Fibroblast of lung (primary cell): ENCODE measurements at regions not wholly inside any gene's neighbourhood (a gene's known extent, or its start where the extent isn't known, plus 50 kb on each side); places are given as distances from the start of the nearest gene placed in this dataset.

Experiments
- DNase-seq, 2 donors: peaks; one replicate each; pipeline versions ENCODE4 v3.0.0 to v3.0.0-alpha.2; 2010; ENCODE audit warnings: low read depth in 2 of 2
- H2AFZ ChIP-seq: 2 replicates; pipeline ENCODE4 v1.5.1; 2012; ENCODE audit warnings: low read length, control low read depth, inconsistent platforms
- H3K27ac ChIP-seq: 2 replicates; pipeline ENCODE4 v1.5.1; 2011; ENCODE audit warnings: low read length, control low read depth; ENCODE audit not compliant: insufficient read depth
- H3K27me3 ChIP-seq: 2 replicates; pipeline ENCODE4 v1.5.1; 2011; ENCODE audit warnings: mild to moderate bottlenecking, low read length; ENCODE audit not compliant: control insufficient read depth, insufficient read depth
- H3K36me3 ChIP-seq: 2 replicates; pipeline ENCODE4 v1.5.1; 2011; ENCODE audit warnings: low read length; ENCODE audit not compliant: control insufficient read depth, insufficient read depth
- H3K4me1 ChIP-seq: 2 replicates; pipeline ENCODE4 v1.5.1; 2011; ENCODE audit warnings: low read length; ENCODE audit not compliant: control insufficient read depth, insufficient read depth; ENCODE audit errors: extremely low read depth
- H3K4me2 ChIP-seq: 2 replicates; pipeline ENCODE4 v1.5.1; 2011; ENCODE audit warnings: low read length, control low read depth; ENCODE audit not compliant: insufficient read depth; ENCODE audit errors: extremely low read depth
- H3K4me3 ChIP-seq, 4 experiments: fragments of 200-600 bp in 1 of 4; sonication (generic) in 1 of 4; replicated peaks in 1 of 4; 2 replicates each; pipeline ENCODE4 v1.5.1; 2011 to 2016; ENCODE audit warnings: low read length in 4 of 4, low read depth in 3 of 4, mild to moderate bottlenecking in 3 of 4, control low read depth in 2 of 4, inconsistent platforms in 1 of 4, mixed read lengths in 1 of 4; ENCODE audit not compliant: insufficient read depth in 1 of 4; ENCODE audit errors: control extremely low read depth in 1 of 4
- H3K79me2 ChIP-seq: 2 replicates; pipeline ENCODE4 v1.5.1; 2012; ENCODE audit warnings: mild to moderate bottlenecking, low read length, inconsistent platforms; ENCODE audit not compliant: control insufficient read depth, insufficient read depth
- H3K9ac ChIP-seq: 2 replicates; pipeline ENCODE4 v1.5.1; 2011; ENCODE audit warnings: mild to moderate bottlenecking, low read length, control low read depth; ENCODE audit not compliant: insufficient read depth
- H3K9me3 ChIP-seq: 2 replicates; pipeline ENCODE4 v1.5.1; 2012; ENCODE audit warnings: low read depth, low read length; ENCODE audit not compliant: control insufficient read depth, insufficient read depth
- H4K20me1 ChIP-seq: 2 replicates; pipeline ENCODE4 v1.5.1; 2011; ENCODE audit warnings: low read length; ENCODE audit not compliant: control insufficient read depth, insufficient read depth; ENCODE audit errors: extremely low read depth
- EZH2 ChIP-seq: IDR thresholded peaks from 2 replicates; pipeline ENCODE4 v1.5.1; 2012; ENCODE audit warnings: low read length, control low read depth, mild to moderate bottlenecking; ENCODE audit errors: missing control alignments
- TF ChIP-seq, protein P1 (sequence below), 2 donors: IDR thresholded peaks in 1 of 2; conservative IDR thresholded peaks in 1 of 2; 1 replicate in 1 of 2; 2 replicates in 1 of 2; pipeline ENCODE4 v1.5.1; 2011 to 2012; ENCODE audit warnings: low read length in 2 of 2, control low read depth in 1 of 2, inconsistent platforms in 1 of 2, low read depth in 1 of 2, mild to moderate bottlenecking in 1 of 2

GRCh38 chr3:104108522-104108921 lies 1258.2 kb upstream of the ALCAM start:
- H3K27ac ChIP-seq: no peak overlapping the region
- no peak overlapping the region for H2AFZ ChIP-seq
- no peak overlapping the region for H3K4me2 ChIP-seq
- no peak overlapping the region for H3K4me3 ChIP-seq
- H3K27me3 ChIP-seq: no peaks in the 10 kb centered on the region
- no peaks in the 10 kb centered on the region for H3K9me3 ChIP-seq
- TF ChIP-seq EZH2: no peak
- TF ChIP-seq, protein P1, sequence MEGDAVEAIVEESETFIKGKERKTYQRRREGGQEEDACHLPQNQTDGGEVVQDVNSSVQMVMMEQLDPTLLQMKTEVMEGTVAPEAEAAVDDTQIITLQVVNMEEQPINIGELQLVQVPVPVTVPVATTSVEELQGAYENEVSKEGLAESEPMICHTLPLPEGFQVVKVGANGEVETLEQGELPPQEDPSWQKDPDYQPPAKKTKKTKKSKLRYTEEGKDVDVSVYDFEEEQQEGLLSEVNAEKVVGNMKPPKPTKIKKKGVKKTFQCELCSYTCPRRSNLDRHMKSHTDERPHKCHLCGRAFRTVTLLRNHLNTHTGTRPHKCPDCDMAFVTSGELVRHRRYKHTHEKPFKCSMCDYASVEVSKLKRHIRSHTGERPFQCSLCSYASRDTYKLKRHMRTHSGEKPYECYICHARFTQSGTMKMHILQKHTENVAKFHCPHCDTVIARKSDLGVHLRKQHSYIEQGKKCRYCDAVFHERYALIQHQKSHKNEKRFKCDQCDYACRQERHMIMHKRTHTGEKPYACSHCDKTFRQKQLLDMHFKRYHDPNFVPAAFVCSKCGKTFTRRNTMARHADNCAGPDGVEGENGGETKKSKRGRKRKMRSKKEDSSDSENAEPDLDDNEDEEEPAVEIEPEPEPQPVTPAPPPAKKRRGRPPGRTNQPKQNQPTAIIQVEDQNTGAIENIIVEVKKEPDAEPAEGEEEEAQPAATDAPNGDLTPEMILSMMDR (conservative IDR thresholded peaks at IDR 0.05 in 1 of 2, IDR thresholded peaks at IDR 0.05 in 1 of 2; ENCODE audit: low read depth in 1 of 2, low read length in 2 of 2): no peak
- no peak overlapping the region for H3K9ac ChIP-seq
- no peaks in the 10 kb centered on the region for H3K4me1 ChIP-seq
- DNase-seq: no peak
- H3K36me3 ChIP-seq: no peaks in the 10 kb centered on the region
- no peaks in the 10 kb centered on the region for H3K79me2 ChIP-seq
- no peaks in the 10 kb centered on the region for H4K20me1 ChIP-seq

DNA sequence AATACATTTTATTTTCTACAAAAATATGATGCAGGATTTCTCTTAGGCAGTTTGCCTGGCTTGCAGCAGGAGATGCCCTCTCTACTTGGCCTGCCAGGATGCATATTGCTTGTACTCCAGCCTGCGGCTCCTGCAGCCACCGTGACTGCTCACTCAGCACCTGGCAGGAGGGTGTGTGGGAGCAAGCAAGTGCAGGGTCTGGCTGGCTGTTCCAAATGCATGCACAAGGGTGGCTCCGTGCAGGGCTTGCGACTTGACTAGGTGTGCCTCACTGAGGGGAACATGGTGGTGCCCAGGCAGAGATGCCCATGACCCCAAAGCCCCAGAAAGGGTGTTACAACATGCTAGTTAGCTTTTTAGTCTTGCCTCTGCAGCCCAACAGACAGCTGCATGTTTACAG lies 1240.2 kb upstream of the ALCAM start:
- H3K27ac ChIP-seq: no peak overlapping the region
- H2AFZ ChIP-seq: no peak overlapping the region
- no peaks in the 10 kb centered on the region for H3K36me3 ChIP-seq
- H3K9ac ChIP-seq: no peak overlapping the region
- no peaks in the 10 kb centered on the region for H3K27me3 ChIP-seq
- H3K9me3 ChIP-seq: no peaks in the 10 kb centered on the region
- TF ChIP-seq, protein P1 (conservative IDR thresholded peaks at IDR 0.05 in 1 of 2, IDR thresholded peaks at IDR 0.05 in 1 of 2; ENCODE audit: low read depth in 1 of 2, low read length in 2 of 2): no peak
- no peak for TF ChIP-seq EZH2
- H3K4me1 ChIP-seq: no peaks in the 10 kb centered on the region
- DNase-seq: no peak
- no peaks in the 10 kb centered on the region for H3K79me2 ChIP-seq
- no peak overlapping the region for H3K4me2 ChIP-seq
- H3K4me3 ChIP-seq: no peak overlapping the region
- H4K20me1 ChIP-seq: no peaks in the 10 kb centered on the region

GRCh38 chr3:104126864-104127553 lies 1239.7 kb upstream of the ALCAM start:
- no peaks in the 10 kb centered on the region for H3K79me2 ChIP-seq
- H3K4me1 ChIP-seq: no peaks in the 10 kb centered on the region
- H4K20me1 ChIP-seq: no peaks in the 10 kb centered on the region
- no peak overlapping the region for H3K4me2 ChIP-seq
- H3K9ac ChIP-seq: no peak overlapping the region
- no peaks in the 10 kb centered on the region for H3K36me3 ChIP-seq
- H3K27ac ChIP-seq: no peak overlapping the region
- H3K4me3 ChIP-seq: no peak overlapping the region
- no peak for DNase-seq
- TF ChIP-seq, protein P1 (conservative IDR thresholded peaks at IDR 0.05 in 1 of 2, IDR thresholded peaks at IDR 0.05 in 1 of 2; ENCODE audit: low read depth in 1 of 2, low read length in 2 of 2): no peak
- no peak for TF ChIP-seq EZH2
- no peaks in the 10 kb centered on the region for H3K9me3 ChIP-seq
- H3K27me3 ChIP-seq: no peaks in the 10 kb centered on the region
- H2AFZ ChIP-seq: no peak overlapping the region
